Endodermal cell (in vitro differentiated cells): ENCODE measurements at regions not wholly inside any gene's neighbourhood (a gene's known extent, or its start where the extent isn't known, plus 50 kb on each side); places are given as distances from the start of the nearest gene placed in this dataset.

ENCODE experiments used
- DNase-seq: peaks from one replicate; pipeline ENCODE4 v3.0.0-alpha.2; 2017
- H3K27ac ChIP-seq: 2 replicates; pipeline ENCODE4 v1.5.1; 2013; ENCODE audit warnings: mild to moderate bottlenecking, low read depth, low read length, moderate library complexity
- H3K27me3 ChIP-seq: 2 replicates; pipeline ENCODE4 v1.6.1; 2013; ENCODE audit warnings: mild to moderate bottlenecking, low read length, moderate library complexity; ENCODE audit not compliant: insufficient read depth, control insufficient read depth, poor library complexity, severe bottlenecking
- H3K36me3 ChIP-seq: 2 replicates; pipeline ENCODE4 v1.7.0; 2013; ENCODE audit warnings: mild to moderate bottlenecking, low read length, moderate library complexity; ENCODE audit not compliant: control insufficient read depth, insufficient read depth
- H3K4me1 ChIP-seq: one replicate; pipeline ENCODE4 v1.7.0; 2013; ENCODE audit warnings: low read length; ENCODE audit not compliant: control insufficient read depth, insufficient read depth
- H3K4me3 ChIP-seq: 2 replicates; pipeline ENCODE4 v1.5.1; 2013; ENCODE audit warnings: mild to moderate bottlenecking, low read length, moderate library complexity
- H3K9ac ChIP-seq: 2 replicates; pipeline ENCODE4 v1.6.1; 2013; ENCODE audit warnings: mild to moderate bottlenecking, low read length, moderate library complexity; ENCODE audit not compliant: poor library complexity, severe bottlenecking; ENCODE audit errors: extremely low read depth
- H3K9me3 ChIP-seq: 2 replicates; pipeline ENCODE4 v1.6.1; 2013; ENCODE audit warnings: mild to moderate bottlenecking, low read length, moderate library complexity; ENCODE audit not compliant: control insufficient read depth
- H3K27ac Mint-ChIP-seq: 2 replicates; pipeline ENCODE4 v1.8.0; 2020; ENCODE audit warnings: mixed read lengths
- H3K27me3 Mint-ChIP-seq: 2 replicates; pipeline ENCODE4 v1.8.0; 2021; ENCODE audit warnings: mild to moderate bottlenecking, mixed read lengths; ENCODE audit not compliant: insufficient read depth
- H3K36me3 Mint-ChIP-seq: 2 replicates; pipeline ENCODE4 v1.8.0; 2020; ENCODE audit warnings: low read depth, mixed read lengths
- H3K4me1 Mint-ChIP-seq: 2 replicates; pipeline ENCODE4 v1.8.0; 2020; ENCODE audit warnings: mixed read lengths
- H3K4me3 Mint-ChIP-seq: 2 replicates; pipeline ENCODE4 v1.8.0; 2020; ENCODE audit warnings: mild to moderate bottlenecking, moderate library complexity, mixed read lengths
- H3K9me3 Mint-ChIP-seq: 2 replicates; pipeline ENCODE4 v1.8.0; 2020; ENCODE audit warnings: mild to moderate bottlenecking, mixed read lengths
- WGBS, 2 experiments: methylation state at CpG; one replicate each; pipeline versions ENCODE4 v1.1.5 to v1.1.7; 2013; ENCODE audit warnings: missing lambda C conversion rate in 2 of 2, mixed read lengths in 1 of 2; ENCODE audit not compliant: insufficient coverage in 1 of 2, insufficient read length in 1 of 2; 5-methylcytosine and 5-hydroxymethylcytosine counted together
- TF ChIP-seq, protein P1 (sequence below): fragments of 200-600 bp; sonication (generic); conservative IDR thresholded peaks from 2 replicates; pipeline ENCODE4 v1.5.0; 2021; ENCODE audit warnings: antibody characterized with exemption, mild to moderate bottlenecking

DNA sequence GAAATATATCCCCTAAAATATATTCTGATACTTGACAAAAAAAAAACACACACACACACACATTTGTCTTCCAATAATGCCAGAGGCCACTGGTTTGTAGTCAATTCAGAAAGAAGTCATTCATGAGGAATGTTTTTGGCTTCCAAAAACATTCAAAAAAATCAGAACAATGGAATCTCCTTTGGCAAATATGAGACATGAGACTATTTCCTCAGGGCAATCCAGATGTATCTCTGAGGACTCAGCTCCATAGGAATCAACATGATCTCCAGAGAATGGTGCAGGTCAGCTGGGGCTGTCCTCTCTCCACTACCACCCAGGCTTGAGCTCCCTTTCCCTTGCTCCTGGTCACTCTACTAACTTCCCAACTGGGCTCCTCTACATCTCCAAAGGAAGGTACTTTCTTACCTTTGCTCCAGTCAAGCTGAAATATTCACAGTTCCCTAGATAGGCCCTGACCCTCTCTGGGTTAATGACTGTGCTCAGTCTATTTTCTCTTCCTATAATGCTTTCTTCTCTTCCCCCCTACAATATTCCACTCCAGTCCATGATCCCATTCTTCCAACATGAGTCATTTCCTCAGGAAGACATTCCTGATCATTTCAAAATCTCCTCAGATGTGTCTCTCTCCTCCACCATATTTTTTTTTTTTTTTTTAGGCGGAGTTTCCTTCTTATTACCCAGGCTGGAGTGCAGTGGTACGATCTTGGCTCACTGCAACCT, 145.3 kb downstream of the C1D start:
- no peak overlapping the region for H3K27ac Mint-ChIP-seq
- Histone ChIP-seq H3K4me3 (no peak overlapping the region), H3K27me3 (no peaks in the 10 kb centered on the region), H3K4me1 (peaks cover 17% of the 10 kb centered on the region), H3K36me3 (no peaks in the 10 kb centered on the region), H3K27ac (no peak overlapping the region), H3K9me3 (no peaks in the 10 kb centered on the region), H3K9ac (no peak overlapping the region)
- no peaks in the 10 kb centered on the region for H3K9me3 Mint-ChIP-seq
- H3K27me3 Mint-ChIP-seq = peaks cover 6% of the 10 kb centered on the region
- TF ChIP-seq, protein P1, sequence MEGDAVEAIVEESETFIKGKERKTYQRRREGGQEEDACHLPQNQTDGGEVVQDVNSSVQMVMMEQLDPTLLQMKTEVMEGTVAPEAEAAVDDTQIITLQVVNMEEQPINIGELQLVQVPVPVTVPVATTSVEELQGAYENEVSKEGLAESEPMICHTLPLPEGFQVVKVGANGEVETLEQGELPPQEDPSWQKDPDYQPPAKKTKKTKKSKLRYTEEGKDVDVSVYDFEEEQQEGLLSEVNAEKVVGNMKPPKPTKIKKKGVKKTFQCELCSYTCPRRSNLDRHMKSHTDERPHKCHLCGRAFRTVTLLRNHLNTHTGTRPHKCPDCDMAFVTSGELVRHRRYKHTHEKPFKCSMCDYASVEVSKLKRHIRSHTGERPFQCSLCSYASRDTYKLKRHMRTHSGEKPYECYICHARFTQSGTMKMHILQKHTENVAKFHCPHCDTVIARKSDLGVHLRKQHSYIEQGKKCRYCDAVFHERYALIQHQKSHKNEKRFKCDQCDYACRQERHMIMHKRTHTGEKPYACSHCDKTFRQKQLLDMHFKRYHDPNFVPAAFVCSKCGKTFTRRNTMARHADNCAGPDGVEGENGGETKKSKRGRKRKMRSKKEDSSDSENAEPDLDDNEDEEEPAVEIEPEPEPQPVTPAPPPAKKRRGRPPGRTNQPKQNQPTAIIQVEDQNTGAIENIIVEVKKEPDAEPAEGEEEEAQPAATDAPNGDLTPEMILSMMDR = no peak
- WGBS, 2 experiments = 90% methylated on average over 2 of the region's 2 CpGs; no CpG with 5 or more reads in 1 of the 2 experiments
- H3K36me3 Mint-ChIP-seq = no peaks in the 10 kb centered on the region
- no peak for DNase-seq
- H3K4me3 Mint-ChIP-seq = no peak overlapping the region
- peaks cover 28% of the 10 kb centered on the region for H3K4me1 Mint-ChIP-seq

DNA sequence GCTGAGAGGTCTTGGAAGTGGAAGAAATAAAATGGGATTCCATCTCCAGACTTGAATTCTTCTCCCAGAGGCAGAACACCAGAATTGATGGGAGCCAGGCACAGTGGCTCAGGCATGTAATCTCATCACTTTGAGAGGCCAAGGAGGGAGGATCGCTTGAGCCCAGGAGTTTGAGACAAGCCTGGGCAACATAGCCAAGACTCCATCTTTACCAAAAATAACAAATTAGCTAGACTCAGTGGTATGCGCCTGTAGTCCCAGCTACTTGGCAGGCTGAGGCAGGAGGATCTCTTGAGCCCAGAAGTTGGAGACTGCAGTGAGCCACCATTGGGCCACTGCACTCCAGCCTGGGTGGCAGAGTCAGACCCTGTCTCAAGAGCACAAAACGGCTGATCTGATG, 144.3 kb downstream of the C1D start:
- Mint-ChIP-seq H3K27me3 (peaks cover 6% of the 10 kb centered on the region), H3K4me3 (no peak overlapping the region), H3K4me1 (peaks cover 36% of the 10 kb centered on the region), H3K27ac (no peak overlapping the region), H3K36me3 (no peaks in the 10 kb centered on the region), H3K9me3 (no peaks in the 10 kb centered on the region)
- DNase-seq = no peak
- H3K9me3 ChIP-seq = no peaks in the 10 kb centered on the region
- H3K9ac ChIP-seq = no peak overlapping the region
- WGBS, 2 experiments = 94 to 100% methylated on average over 2 to 3 of the region's 3 CpGs
- no peak overlapping the region for H3K27ac ChIP-seq
- no peaks in the 10 kb centered on the region for H3K27me3 ChIP-seq
- peak overlapping the region; percentile 37 for H3K4me3 ChIP-seq
- no peaks in the 10 kb centered on the region for H3K36me3 ChIP-seq
- peaks cover 19% of the 10 kb centered on the region for H3K4me1 ChIP-seq
- TF ChIP-seq, protein P1 = no peak

DNA sequence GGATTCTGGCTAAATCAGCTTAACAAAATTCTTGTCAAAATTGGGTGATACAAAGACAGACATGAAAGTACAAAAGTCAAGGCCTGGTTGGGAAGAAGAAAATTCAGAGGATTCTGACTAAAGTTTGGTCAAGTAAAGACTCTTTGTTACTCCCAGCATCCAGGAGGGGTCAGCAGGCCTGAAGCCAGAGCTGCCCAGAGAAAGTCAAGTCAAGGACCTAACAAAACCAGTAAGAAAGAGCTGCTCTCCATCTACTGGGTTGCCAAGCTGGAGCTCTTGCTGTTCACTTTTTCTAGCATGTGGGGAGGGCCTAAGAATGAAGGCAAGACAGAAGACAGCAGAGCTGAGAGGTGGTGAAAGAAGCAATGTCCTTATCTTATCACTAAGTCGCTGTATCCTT, 143.3 kb downstream of the C1D start:
- peak; percentile 64 for DNase-seq
- Mint-ChIP-seq H3K4me3 (no peak overlapping the region), H3K27me3 (peaks cover 8% of the 10 kb centered on the region), H3K36me3 (no peaks in the 10 kb centered on the region), H3K27ac (peak overlapping the region; percentile 42), H3K9me3 (no peaks in the 10 kb centered on the region), H3K4me1 (peaks cover 42% of the 10 kb centered on the region)
- peak overlapping the region; percentile 37 for H3K4me3 ChIP-seq
- TF ChIP-seq, protein P1 = peak; percentile 63
- 25% methylated on average over 1 of the region's 1 CpG; no CpG with 5 or more reads in 1 of the 2 experiments for WGBS, 2 experiments
- H3K27me3 ChIP-seq = no peaks in the 10 kb centered on the region
- H3K9me3 ChIP-seq = no peaks in the 10 kb centered on the region
- peaks cover 19% of the 10 kb centered on the region for H3K4me1 ChIP-seq
- no peak overlapping the region for H3K27ac ChIP-seq
- no peaks in the 10 kb centered on the region for H3K36me3 ChIP-seq
- no peak overlapping the region for H3K9ac ChIP-seq
